ENCODE measurements at regions not wholly inside any gene's neighbourhood (a gene's known extent, or its start where the extent isn't known, plus 50 kb on each side); places are given as distances from the start of the nearest gene placed in this dataset.

DNA sequence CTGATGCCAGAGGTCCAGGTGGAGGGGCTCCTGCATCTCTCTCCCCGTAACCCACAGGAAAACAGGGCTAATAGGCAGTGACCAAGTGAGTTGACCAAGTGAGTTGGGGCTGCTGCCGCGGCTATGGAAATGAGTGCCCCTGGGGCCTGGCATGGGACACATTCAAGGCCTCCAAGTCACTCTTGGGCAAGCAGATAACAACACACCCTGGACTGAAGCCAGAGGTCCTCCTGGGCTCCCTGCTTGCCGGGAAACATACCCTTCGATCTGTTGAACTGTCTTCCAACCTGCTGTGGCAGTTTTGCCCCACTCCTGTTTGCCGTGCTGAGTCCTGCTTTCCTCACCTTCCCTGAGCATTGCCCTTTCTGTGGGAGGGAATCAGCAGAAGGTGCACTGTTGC, 89.2 kb downstream of the LIPG start:
- Histone ChIP-seq H3K4me1 (ENCODE audit: control insufficient read depth in 1 of 2, insufficient read depth in 2 of 2, low read length in 2 of 2) (peaks cover 9 to 19% of the 10 kb centered on the region in 2 experiments), H3K36me3 (ENCODE audit: control insufficient read depth in 1 of 2, insufficient read depth in 2 of 2, low read length in 2 of 2) (no peaks in the 10 kb centered on the region), H3K27ac (ENCODE audit: low read depth, low read length) (no peak overlapping the region), H3K27me3 (ENCODE audit: insufficient read depth, low read length) (peaks cover 38% of the 10 kb centered on the region), H3K9me2 (ENCODE audit: insufficient read depth) (no peaks in the 10 kb centered on the region), H3K9ac (ENCODE audit: low read length) (no peak overlapping the region), H3K4me3 (replicated peaks in 1 of 2; ENCODE audit: low read depth in 1 of 2, low read length in 2 of 2) (no peak overlapping the region), H2AFZ (ENCODE audit: low read depth, low read length, poor library complexity, severe bottlenecking) (no peak overlapping the region), H3K79me2 (ENCODE audit: insufficient read depth, low read length) (no peaks in the 10 kb centered on the region), H3K4me2 (ENCODE audit: low read length) (no peak overlapping the region), H4K20me1 (ENCODE audit: insufficient read depth) (no peaks in the 10 kb centered on the region), H3K9me3 (ENCODE audit: control insufficient read depth in 1 of 2, insufficient read depth in 1 of 2, low read depth in 1 of 2, low read length in 2 of 2) (no peaks in the 10 kb centered on the region)
- intact Hi-C loops (cut with micrococcal nuclease): loop anchor here (10.0 kb wide), 1 partner anchor 204 kb away; no protein-coding TSS in a partner anchor
- BruUV-seq (replicated peaks): no TSS peak
- no peak for ATAC-seq
- POLR2A ChIA-PET: no interaction called here
- CTCF ChIA-PET: no interaction called here
- no peak for DNase-seq (ENCODE audit: low read depth, low spot score)
- RAD21 ChIA-PET (ENCODE audit: low non-redundant PET in 1 of 2, low total read pairs in 2 of 2, uncharacterized antibody in 2 of 2, unreplicated experiment in 2 of 2): no interaction called here
- TF ChIP-seq FOSL1 (IDR thresholded peaks at IDR 0.05; ENCODE audit: low read depth): no peak
- no peak for TF ChIP-seq ELF1 (IDR thresholded peaks at IDR 0.05; ENCODE audit: borderline replicate concordance, low read depth)
- TF ChIP-seq EZH2 (IDR thresholded peaks at IDR 0.05): no peak
- no peak for TF ChIP-seq SIN3A (IDR thresholded peaks at IDR 0.05; ENCODE audit: low read depth)
- TF ChIP-seq ZNF274 (IDR thresholded peaks at IDR 0.05; ENCODE audit: low read depth, low read length): no peak
- no peak for TF ChIP-seq CEBPB (IDR thresholded peaks at IDR 0.05; ENCODE audit: low read depth)
- TF ChIP-seq EGR1 (IDR thresholded peaks at IDR 0.05; ENCODE audit: low read depth): no peak
- TF ChIP-seq MAX (IDR thresholded peaks at IDR 0.05): no peak
- no peak for TF ChIP-seq SRF (IDR thresholded peaks at IDR 0.05; ENCODE audit: low read depth)
- no peak for TF ChIP-seq YY1 (IDR thresholded peaks at IDR 0.05; ENCODE audit: extremely low read depth, insufficient replicate concordance, low read depth, low read length)
- TF ChIP-seq, protein P1, sequence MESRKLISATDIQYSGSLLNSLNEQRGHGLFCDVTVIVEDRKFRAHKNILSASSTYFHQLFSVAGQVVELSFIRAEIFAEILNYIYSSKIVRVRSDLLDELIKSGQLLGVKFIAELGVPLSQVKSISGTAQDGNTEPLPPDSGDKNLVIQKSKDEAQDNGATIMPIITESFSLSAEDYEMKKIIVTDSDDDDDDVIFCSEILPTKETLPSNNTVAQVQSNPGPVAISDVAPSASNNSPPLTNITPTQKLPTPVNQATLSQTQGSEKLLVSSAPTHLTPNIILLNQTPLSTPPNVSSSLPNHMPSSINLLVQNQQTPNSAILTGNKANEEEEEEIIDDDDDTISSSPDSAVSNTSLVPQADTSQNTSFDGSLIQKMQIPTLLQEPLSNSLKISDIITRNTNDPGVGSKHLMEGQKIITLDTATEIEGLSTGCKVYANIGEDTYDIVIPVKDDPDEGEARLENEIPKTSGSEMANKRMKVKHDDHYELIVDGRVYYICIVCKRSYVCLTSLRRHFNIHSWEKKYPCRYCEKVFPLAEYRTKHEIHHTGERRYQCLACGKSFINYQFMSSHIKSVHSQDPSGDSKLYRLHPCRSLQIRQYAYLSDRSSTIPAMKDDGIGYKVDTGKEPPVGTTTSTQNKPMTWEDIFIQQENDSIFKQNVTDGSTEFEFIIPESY (IDR thresholded peaks at IDR 0.05; ENCODE audit: extremely low read depth, insufficient replicate concordance, low read length): no peak
- no peak for TF ChIP-seq JUND (IDR thresholded peaks at IDR 0.05)
- TF ChIP-seq TCF7L2 (IDR thresholded peaks at IDR 0.05; ENCODE audit: borderline replicate concordance, extremely low read depth, insufficient read depth, insufficient read length): no peak
- no peak for TF ChIP-seq RAD21 (IDR thresholded peaks at IDR 0.05; ENCODE audit: low read depth)
- TF ChIP-seq, protein P2, sequence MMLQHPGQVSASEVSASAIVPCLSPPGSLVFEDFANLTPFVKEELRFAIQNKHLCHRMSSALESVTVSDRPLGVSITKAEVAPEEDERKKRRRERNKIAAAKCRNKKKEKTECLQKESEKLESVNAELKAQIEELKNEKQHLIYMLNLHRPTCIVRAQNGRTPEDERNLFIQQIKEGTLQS (IDR thresholded peaks at IDR 0.05): no peak
- TF ChIP-seq ZFX (IDR thresholded peaks at IDR 0.05): no peak
- TF ChIP-seq, protein P3, sequence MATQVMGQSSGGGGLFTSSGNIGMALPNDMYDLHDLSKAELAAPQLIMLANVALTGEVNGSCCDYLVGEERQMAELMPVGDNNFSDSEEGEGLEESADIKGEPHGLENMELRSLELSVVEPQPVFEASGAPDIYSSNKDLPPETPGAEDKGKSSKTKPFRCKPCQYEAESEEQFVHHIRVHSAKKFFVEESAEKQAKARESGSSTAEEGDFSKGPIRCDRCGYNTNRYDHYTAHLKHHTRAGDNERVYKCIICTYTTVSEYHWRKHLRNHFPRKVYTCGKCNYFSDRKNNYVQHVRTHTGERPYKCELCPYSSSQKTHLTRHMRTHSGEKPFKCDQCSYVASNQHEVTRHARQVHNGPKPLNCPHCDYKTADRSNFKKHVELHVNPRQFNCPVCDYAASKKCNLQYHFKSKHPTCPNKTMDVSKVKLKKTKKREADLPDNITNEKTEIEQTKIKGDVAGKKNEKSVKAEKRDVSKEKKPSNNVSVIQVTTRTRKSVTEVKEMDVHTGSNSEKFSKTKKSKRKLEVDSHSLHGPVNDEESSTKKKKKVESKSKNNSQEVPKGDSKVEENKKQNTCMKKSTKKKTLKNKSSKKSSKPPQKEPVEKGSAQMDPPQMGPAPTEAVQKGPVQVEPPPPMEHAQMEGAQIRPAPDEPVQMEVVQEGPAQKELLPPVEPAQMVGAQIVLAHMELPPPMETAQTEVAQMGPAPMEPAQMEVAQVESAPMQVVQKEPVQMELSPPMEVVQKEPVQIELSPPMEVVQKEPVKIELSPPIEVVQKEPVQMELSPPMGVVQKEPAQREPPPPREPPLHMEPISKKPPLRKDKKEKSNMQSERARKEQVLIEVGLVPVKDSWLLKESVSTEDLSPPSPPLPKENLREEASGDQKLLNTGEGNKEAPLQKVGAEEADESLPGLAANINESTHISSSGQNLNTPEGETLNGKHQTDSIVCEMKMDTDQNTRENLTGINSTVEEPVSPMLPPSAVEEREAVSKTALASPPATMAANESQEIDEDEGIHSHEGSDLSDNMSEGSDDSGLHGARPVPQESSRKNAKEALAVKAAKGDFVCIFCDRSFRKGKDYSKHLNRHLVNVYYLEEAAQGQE (IDR thresholded peaks at IDR 0.05; ENCODE audit: low read depth): no peak
- TF ChIP-seq EZH2phosphoT487 (IDR thresholded peaks at IDR 0.05; ENCODE audit: borderline replicate concordance): no peak
- no peak for TF ChIP-seq POLR2AphosphoS5 (IDR thresholded peaks at IDR 0.05; ENCODE audit: low read depth, low read length)
- no peak for TF ChIP-seq CBX3 (IDR thresholded peaks at IDR 0.05; ENCODE audit: low read depth)
